ENCODE measurements at regions not wholly inside any gene's neighbourhood (a gene's known extent, or its start where the extent isn't known, plus 50 kb on each side); places are given as distances from the start of the nearest gene placed in this dataset.

DNA sequence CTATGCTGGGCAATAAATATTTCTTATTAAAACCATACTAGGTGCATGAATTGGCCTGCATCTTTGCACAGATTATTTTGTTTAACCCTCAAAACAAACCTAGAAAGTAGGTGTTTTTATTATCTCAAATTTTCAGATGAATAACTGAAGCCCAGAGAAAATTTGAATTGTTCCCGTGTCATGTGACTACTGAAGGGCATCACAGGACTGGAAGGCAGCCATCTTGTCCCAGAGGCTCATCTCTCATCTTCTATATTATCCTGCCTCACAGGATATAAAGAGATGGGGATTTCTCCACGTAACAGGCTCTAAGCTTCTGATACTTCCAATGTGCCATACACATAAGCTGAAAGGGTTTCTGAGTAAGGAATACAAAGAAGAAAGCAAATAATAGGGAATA, 84.0 kb upstream of the ODAD2 start:
- Histone ChIP-seq H3K9me3 (ENCODE audit: control insufficient read depth, insufficient read depth, low read length) (no peaks in the 10 kb centered on the region), H3K9me2 (replicated peaks; ENCODE audit: control insufficient read depth, low read length) (no peaks in the 10 kb centered on the region), H4K20me1 (ENCODE audit: control insufficient read depth, insufficient read depth, low read depth, low read length) (no peaks in the 10 kb centered on the region), H3K79me2 (ENCODE audit: control insufficient read depth, low read length) (no peaks in the 10 kb centered on the region), H3K27ac (ENCODE audit: low read depth, low read length) (no peak overlapping the region), H3F3A (ENCODE audit: control insufficient read depth, insufficient read depth) (no peaks in the 10 kb centered on the region), H3K4me3 (ENCODE audit: low read length) (no peak overlapping the region), H3K4me2 (ENCODE audit: low read length) (no peak overlapping the region), H3K4me1 (ENCODE audit: control insufficient read depth, low read length) (no peaks in the 10 kb centered on the region), H3K36me3 (ENCODE audit: control insufficient read depth, low read length) (no peaks in the 10 kb centered on the region), H3K27me3 (ENCODE audit: control insufficient read depth, low read length) (no peaks in the 10 kb centered on the region)
- TF ChIP-seq EZH2phosphoT487 (IDR thresholded peaks at IDR 0.05; ENCODE audit: borderline replicate concordance, low read length) = no peak
- TF ChIP-seq, protein P1, sequence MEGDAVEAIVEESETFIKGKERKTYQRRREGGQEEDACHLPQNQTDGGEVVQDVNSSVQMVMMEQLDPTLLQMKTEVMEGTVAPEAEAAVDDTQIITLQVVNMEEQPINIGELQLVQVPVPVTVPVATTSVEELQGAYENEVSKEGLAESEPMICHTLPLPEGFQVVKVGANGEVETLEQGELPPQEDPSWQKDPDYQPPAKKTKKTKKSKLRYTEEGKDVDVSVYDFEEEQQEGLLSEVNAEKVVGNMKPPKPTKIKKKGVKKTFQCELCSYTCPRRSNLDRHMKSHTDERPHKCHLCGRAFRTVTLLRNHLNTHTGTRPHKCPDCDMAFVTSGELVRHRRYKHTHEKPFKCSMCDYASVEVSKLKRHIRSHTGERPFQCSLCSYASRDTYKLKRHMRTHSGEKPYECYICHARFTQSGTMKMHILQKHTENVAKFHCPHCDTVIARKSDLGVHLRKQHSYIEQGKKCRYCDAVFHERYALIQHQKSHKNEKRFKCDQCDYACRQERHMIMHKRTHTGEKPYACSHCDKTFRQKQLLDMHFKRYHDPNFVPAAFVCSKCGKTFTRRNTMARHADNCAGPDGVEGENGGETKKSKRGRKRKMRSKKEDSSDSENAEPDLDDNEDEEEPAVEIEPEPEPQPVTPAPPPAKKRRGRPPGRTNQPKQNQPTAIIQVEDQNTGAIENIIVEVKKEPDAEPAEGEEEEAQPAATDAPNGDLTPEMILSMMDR (IDR thresholded peaks at IDR 0.05; ENCODE audit: low read depth, low read length, poor library complexity, severe bottlenecking) = no peak

DNA sequence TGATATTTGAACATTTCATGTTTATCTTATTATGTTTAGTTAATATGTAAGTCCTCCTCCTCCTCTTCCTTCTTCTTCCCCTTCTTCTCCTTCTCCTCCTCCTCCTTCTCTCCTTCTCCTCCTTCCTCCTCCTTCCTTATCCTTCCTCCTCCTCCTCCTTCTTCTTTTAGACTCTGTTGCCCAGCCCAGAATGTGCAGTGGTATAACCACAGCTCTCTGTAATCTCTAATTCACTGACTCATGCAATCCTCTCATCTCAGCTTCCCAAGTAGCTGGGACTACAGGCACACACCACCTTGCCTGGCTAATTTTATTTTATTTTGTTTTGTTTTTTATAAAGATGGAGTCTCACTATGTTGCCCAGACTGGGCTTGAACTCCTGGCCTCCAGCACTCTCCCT, 83.4 kb upstream of the ODAD2 start:
- no peaks in the 10 kb centered on the region for H3K27me3 ChIP-seq (ENCODE audit: control insufficient read depth, low read length)

DNA sequence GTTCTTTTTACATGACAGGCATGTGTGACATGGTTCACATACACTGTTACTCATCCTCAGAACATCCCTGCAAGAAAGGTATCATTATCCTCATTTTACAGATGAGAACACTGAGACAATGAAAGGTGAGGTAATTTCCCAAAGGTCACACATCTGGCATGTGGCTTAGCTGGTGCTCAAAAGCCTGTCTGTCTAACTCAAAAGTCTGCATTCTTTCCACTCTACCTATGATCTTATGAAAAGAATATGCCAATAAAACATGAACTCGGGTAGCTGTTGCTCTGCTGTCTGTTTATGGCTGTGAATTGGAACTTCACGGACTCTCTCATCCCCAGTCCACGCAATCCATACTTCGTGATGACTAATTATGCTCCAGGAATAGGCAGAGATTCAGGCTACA, 79.0 kb upstream of the ODAD2 start:
- H3K27ac ChIP-seq (ENCODE audit: low read depth, low read length) = no peak overlapping the region
- H3K4me2 ChIP-seq (ENCODE audit: low read length) = no peak overlapping the region
- H3K27me3 ChIP-seq (ENCODE audit: control insufficient read depth, low read length) = no peaks in the 10 kb centered on the region
- no peaks in the 10 kb centered on the region for H3K4me1 ChIP-seq (ENCODE audit: control insufficient read depth, low read length)
- no peaks in the 10 kb centered on the region for H3K79me2 ChIP-seq (ENCODE audit: control insufficient read depth, low read length)
- no peaks in the 10 kb centered on the region; the same call in 1 of the 2 replicates for H3K9me3 ChIP-seq (ENCODE audit: control insufficient read depth, insufficient read depth, low read length)
- H3K36me3 ChIP-seq (ENCODE audit: control insufficient read depth, low read length) = no peaks in the 10 kb centered on the region
- TF ChIP-seq, protein P1 (IDR thresholded peaks at IDR 0.05; ENCODE audit: low read depth, low read length, poor library complexity, severe bottlenecking) = no peak
- TF ChIP-seq EZH2phosphoT487 (IDR thresholded peaks at IDR 0.05; ENCODE audit: borderline replicate concordance, low read length) = no peak
- no peaks in the 10 kb centered on the region for H4K20me1 ChIP-seq (ENCODE audit: control insufficient read depth, insufficient read depth, low read depth, low read length)
- no peaks in the 10 kb centered on the region for H3K9me2 ChIP-seq (replicated peaks; ENCODE audit: control insufficient read depth, low read length)
- H3K4me3 ChIP-seq (ENCODE audit: low read length) = no peak overlapping the region
- H3F3A ChIP-seq (ENCODE audit: control insufficient read depth, insufficient read depth) = no peaks in the 10 kb centered on the region

More for the DNA sequence above, 83.4 kb upstream of the ODAD2 start:
- Histone ChIP-seq H4K20me1 (ENCODE audit: control insufficient read depth, insufficient read depth, low read depth, low read length) (no peaks in the 10 kb centered on the region), H3K9me2 (replicated peaks; ENCODE audit: control insufficient read depth, low read length) (no peaks in the 10 kb centered on the region), H3K4me1 (ENCODE audit: control insufficient read depth, low read length) (no peaks in the 10 kb centered on the region), H3K27ac (ENCODE audit: low read depth, low read length) (no peak overlapping the region), H3K79me2 (ENCODE audit: control insufficient read depth, low read length) (no peaks in the 10 kb centered on the region), H3K4me2 (ENCODE audit: low read length) (no peak overlapping the region), H3F3A (ENCODE audit: control insufficient read depth, insufficient read depth) (no peaks in the 10 kb centered on the region), H3K4me3 (ENCODE audit: low read length) (no peak overlapping the region), H3K36me3 (ENCODE audit: control insufficient read depth, low read length) (no peaks in the 10 kb centered on the region), H3K9me3 (ENCODE audit: control insufficient read depth, insufficient read depth, low read length) (no peaks in the 10 kb centered on the region)
- TF ChIP-seq, protein P1 (IDR thresholded peaks at IDR 0.05; ENCODE audit: low read depth, low read length, poor library complexity, severe bottlenecking) = no peak
- no peak for TF ChIP-seq EZH2phosphoT487 (IDR thresholded peaks at IDR 0.05; ENCODE audit: borderline replicate concordance, low read length)
